Uterus (tissue), 3 donors: ENCODE measurements at regions not wholly inside any gene's neighbourhood (a gene's known extent, or its start where the extent isn't known, plus 50 kb on each side); places are given as distances from the start of the nearest gene placed in this dataset.

Experiments
- DNase-seq, 2 donors: peaks; one replicate each; pipeline ENCODE4 v3.0.0-alpha.2; 2019 to 2020
- H3K27ac ChIP-seq, 2 donors: fragments of 200-600 bp; sonication (generic); 1 replicate in 1 of 2; 2 replicates in 1 of 2; pipeline ENCODE4 v1.5.1; 2016 to 2018
- H3K27me3 ChIP-seq, 2 donors: fragments of 200-600 bp; sonication (generic); one replicate each; pipeline ENCODE4 v1.5.1; 2018 to 2019; ENCODE audit warnings: control low read depth in 1 of 2
- H3K36me3 ChIP-seq, 2 donors: fragments of 200-600 bp; sonication (generic); one replicate each; pipeline ENCODE4 v1.5.1; 2019; ENCODE audit warnings: control low read depth in 1 of 2
- H3K4me1 ChIP-seq, 2 donors: fragments of 200-600 bp; sonication (generic); one replicate each; pipeline ENCODE4 v1.5.1; 2018 to 2019; ENCODE audit warnings: control low read depth in 1 of 2
- H3K4me3 ChIP-seq, 2 donors: fragments of 200-600 bp; sonication (generic); 1 replicate in 1 of 2; 2 replicates in 1 of 2; pipeline ENCODE4 v1.5.1; 2018 to 2019; ENCODE audit warnings: mild to moderate bottlenecking in 1 of 2
- H3K9me3 ChIP-seq, 2 donors: fragments of 200-600 bp; sonication (generic); one replicate each; pipeline ENCODE4 v1.5.1; 2019; ENCODE audit warnings: control low read depth in 1 of 2
- POLR2A ChIP-seq, 2 donors: fragments of 450-650 bp; IDR thresholded peaks; one replicate each; pipeline ENCODE4 v1.6.1; 2016; ENCODE audit warnings: antibody characterized with exemption in 2 of 2, mild to moderate bottlenecking in 1 of 2, moderate library complexity in 1 of 2
- intact Hi-C: fragments of 100-400 bp; cut with DNase I; formaldehyde crosslinking; loops from one replicate; pipeline ENCODE4 v1.15.1; 2023; ENCODE audit warnings: low total_unique reads
- TF ChIP-seq, protein P1 (sequence below), 4 experiments: fragments of 200-600 bp in 2 of 4; fragments of 450-650 bp in 2 of 4; sonication (generic) in 2 of 4; IDR thresholded peaks; one replicate each; pipeline ENCODE4 v1.5.1; 2016 to 2019; ENCODE audit warnings: antibody characterized with exemption in 4 of 4, mild to moderate bottlenecking in 2 of 4, moderate library complexity in 1 of 4
- donor health status: DM: yes; HTN: yes; CAD: no.

DNA sequence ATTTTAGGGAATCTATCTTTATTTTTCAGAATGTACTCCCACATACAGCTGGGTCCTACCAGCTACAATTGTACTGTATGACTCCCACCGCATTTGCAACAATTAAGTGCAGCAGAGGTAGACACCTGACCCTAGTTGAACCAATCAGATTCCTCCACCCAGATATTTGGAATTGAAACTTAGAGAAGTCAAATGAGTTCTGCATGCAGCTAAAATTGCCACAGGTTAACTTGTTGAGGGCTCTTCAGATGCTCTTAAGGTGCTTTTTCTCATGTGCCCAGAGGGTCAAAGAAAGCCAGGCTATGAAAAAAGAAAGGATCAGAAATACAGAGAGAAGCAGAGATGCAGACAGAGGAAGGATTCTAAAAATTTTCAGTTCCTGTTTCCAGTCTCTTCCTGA is 68.0 kb upstream of the TES start:
- H3K9me3 ChIP-seq: no peaks in the 10 kb centered on the region
- no peak overlapping the region for H3K4me3 ChIP-seq
- no peak overlapping the region for H3K27ac ChIP-seq
- H3K27me3 ChIP-seq: no peaks in the 10 kb centered on the region
- no peak for TF ChIP-seq POLR2A (IDR thresholded peaks at IDR 0.05)
- TF ChIP-seq, protein P1, sequence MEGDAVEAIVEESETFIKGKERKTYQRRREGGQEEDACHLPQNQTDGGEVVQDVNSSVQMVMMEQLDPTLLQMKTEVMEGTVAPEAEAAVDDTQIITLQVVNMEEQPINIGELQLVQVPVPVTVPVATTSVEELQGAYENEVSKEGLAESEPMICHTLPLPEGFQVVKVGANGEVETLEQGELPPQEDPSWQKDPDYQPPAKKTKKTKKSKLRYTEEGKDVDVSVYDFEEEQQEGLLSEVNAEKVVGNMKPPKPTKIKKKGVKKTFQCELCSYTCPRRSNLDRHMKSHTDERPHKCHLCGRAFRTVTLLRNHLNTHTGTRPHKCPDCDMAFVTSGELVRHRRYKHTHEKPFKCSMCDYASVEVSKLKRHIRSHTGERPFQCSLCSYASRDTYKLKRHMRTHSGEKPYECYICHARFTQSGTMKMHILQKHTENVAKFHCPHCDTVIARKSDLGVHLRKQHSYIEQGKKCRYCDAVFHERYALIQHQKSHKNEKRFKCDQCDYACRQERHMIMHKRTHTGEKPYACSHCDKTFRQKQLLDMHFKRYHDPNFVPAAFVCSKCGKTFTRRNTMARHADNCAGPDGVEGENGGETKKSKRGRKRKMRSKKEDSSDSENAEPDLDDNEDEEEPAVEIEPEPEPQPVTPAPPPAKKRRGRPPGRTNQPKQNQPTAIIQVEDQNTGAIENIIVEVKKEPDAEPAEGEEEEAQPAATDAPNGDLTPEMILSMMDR (IDR thresholded peaks at IDR 0.05): no peak
- no peaks in the 10 kb centered on the region for H3K36me3 ChIP-seq
- intact Hi-C loops: no loop called here
- DNase-seq: no peak
- H3K4me1 ChIP-seq: no peaks in the 10 kb centered on the region

- Histone ChIP-seq H3K9me3 (no peaks in the 10 kb centered on the region), H3K4me3 (no peak overlapping the region), H3K27me3 (no peaks in the 10 kb centered on the region), H3K4me1 (no peaks in the 10 kb centered on the region), H3K27ac (no peak overlapping the region), H3K36me3 (no peaks in the 10 kb centered on the region)
- DNase-seq: no peak
- intact Hi-C loops: no loop called here
- no peak for TF ChIP-seq POLR2A (IDR thresholded peaks at IDR 0.05)
- TF ChIP-seq, protein P1 (IDR thresholded peaks at IDR 0.05): no peak
These were observed 67.5 kb upstream of the TES start for GRCh38 chr7:116142850-116143249.

DNA sequence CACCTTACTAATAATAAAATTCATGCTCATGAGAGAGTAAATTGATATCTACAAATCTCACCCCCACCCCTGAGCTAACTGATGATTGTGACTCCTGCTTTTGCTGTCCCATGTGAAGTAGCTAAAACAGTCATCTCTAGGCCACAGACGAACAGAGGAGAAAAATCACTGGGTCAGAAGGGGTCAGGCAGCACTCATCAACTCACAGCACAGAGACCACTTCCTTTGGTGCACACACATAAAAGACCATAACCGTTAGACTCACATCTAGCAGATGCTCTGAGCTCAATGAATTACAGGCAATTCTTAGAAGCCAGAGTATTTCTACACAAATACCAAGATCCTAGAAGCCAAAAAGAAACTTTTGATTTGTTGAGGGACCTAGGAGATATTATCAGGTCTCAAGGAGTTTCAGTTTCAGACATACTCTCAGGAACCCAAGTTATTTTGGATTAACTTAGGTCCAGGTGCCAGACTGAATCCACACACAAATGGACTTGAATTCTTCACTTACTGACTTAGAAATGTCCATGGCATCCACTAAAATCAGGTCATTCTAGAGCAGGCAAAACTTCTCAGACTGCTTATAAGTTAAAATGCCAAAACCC is 65.0 kb upstream of the TES start:
- Histone ChIP-seq H3K4me3 (no peak overlapping the region), H3K36me3 (no peaks in the 10 kb centered on the region), H3K27me3 (no peaks in the 10 kb centered on the region), H3K9me3 (no peaks in the 10 kb centered on the region), H3K4me1 (no peaks in the 10 kb centered on the region), H3K27ac (no peak overlapping the region)
- intact Hi-C loops: no loop called here
- no peak for DNase-seq
- TF ChIP-seq POLR2A (IDR thresholded peaks at IDR 0.05): no peak
- TF ChIP-seq, protein P1 (IDR thresholded peaks at IDR 0.05): no peak

GRCh38 chr7:116148108-116148507 is 62.2 kb upstream of the TES start:
- Histone ChIP-seq H3K4me1 (no peaks in the 10 kb centered on the region), H3K27me3 (no peaks in the 10 kb centered on the region), H3K4me3 (no peak overlapping the region), H3K27ac (no peak overlapping the region), H3K36me3 (no peaks in the 10 kb centered on the region), H3K9me3 (no peaks in the 10 kb centered on the region)
- no peak for DNase-seq
- intact Hi-C loops: no loop called here
- TF ChIP-seq, protein P1 (IDR thresholded peaks at IDR 0.05): no peak
- TF ChIP-seq POLR2A (IDR thresholded peaks at IDR 0.05): no peak

GRCh38 chr7:116148626-116149025 is 61.7 kb upstream of the TES start:
- TF ChIP-seq, protein P1 (IDR thresholded peaks at IDR 0.05): no peak
- no peak for TF ChIP-seq POLR2A (IDR thresholded peaks at IDR 0.05)
- intact Hi-C loops: no loop called here

More at GRCh38 chr7:116148626-116149025, 61.7 kb upstream of the TES start:
- no peaks in the 10 kb centered on the region for H3K4me1 ChIP-seq
- no peak overlapping the region for H3K4me3 ChIP-seq
- DNase-seq: no peak
- H3K36me3 ChIP-seq: no peaks in the 10 kb centered on the region
- H3K9me3 ChIP-seq: no peaks in the 10 kb centered on the region
- no peak overlapping the region for H3K27ac ChIP-seq
- no peaks in the 10 kb centered on the region for H3K27me3 ChIP-seq
